ENCODE measurements at regions not wholly inside any gene's neighbourhood (a gene's known extent, or its start where the extent isn't known, plus 50 kb on each side); places are given as distances from the start of the nearest gene placed in this dataset.
A peak's percentile ranks its signal among the peaks of the same experiment; 100 is the strongest.

GRCh38 chr7:32428546-32428945 lies 61.6 kb downstream of the LSM5 start:
- TF ChIP-seq CTCF (IDR thresholded peaks at IDR 0.05), result no peak
- intact Hi-C loops (cut with micrococcal nuclease), result no loop called here
- H3K4me1 Mint-ChIP-seq (ENCODE audit: low read depth), result no peaks in the 10 kb centered on the region
- peaks cover 54% of the 10 kb centered on the region for H3K27me3 Mint-ChIP-seq
- H3K36me3 Mint-ChIP-seq (ENCODE audit: low read depth), result peaks cover 2% of the 10 kb centered on the region
- ChIA-PET POLR2A (no interaction called here), CTCF (no interaction called here)
- no peak for DNase-seq
- no peak overlapping the region for H3K27ac Mint-ChIP-seq
- no peak overlapping the region for H3K4me3 Mint-ChIP-seq
- ATAC-seq, result no peak
- peaks cover 10% of the 10 kb centered on the region for H3K9me3 Mint-ChIP-seq

DNA sequence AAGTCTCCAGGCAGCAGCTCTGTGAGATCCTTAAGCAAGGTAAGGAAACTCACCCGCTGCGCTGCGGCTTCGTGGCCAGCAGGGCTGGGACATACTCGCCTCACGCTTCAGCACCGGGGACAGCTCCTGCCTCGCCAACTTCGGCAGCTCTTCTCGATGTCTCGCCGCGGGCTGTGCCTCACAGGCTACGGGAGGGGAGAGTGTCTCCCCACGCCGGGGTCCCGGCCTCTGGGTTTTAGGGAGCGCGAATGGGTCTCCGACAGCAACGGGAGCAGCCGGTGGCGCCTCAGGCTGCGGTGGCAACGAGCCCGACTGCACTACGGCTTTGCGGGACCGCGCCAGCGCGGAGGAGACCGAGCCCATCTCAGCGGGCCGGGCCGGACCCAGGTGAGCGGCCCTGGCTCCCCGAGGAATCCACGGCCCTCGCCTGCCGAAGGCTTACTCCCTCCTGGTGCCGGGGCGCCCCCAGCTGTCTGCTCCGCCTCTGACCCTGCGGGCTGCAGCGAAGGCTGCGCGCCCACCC lies 62.4 kb downstream of the LSM5 start:
- Mint-ChIP-seq H3K36me3 (ENCODE audit: low read depth) (peaks cover 2% of the 10 kb centered on the region), H3K9me3 (peaks cover 10% of the 10 kb centered on the region), H3K4me1 (ENCODE audit: low read depth) (no peaks in the 10 kb centered on the region), H3K4me3 (no peak overlapping the region), H3K27me3 (peaks cover 53% of the 10 kb centered on the region), H3K27ac (no peak overlapping the region)
- intact Hi-C loops (cut with micrococcal nuclease), result no loop called here
- no peak for TF ChIP-seq CTCF (IDR thresholded peaks at IDR 0.05)
- DNase-seq (peak; percentile 83), ATAC-seq (peak; percentile 82)
- POLR2A ChIA-PET, result no interaction called here
- CTCF ChIA-PET, result no interaction called here

GRCh38 chr7:32416846-32417245 lies 73.3 kb downstream of the LSM5 start:
- intact Hi-C loops (cut with micrococcal nuclease), result no loop called here
- Mint-ChIP-seq H3K27ac (no peak overlapping the region), H3K9me3 (no peaks in the 10 kb centered on the region), H3K4me1 (ENCODE audit: low read depth) (no peaks in the 10 kb centered on the region), H3K27me3 (peaks cover 3% of the 10 kb centered on the region), H3K4me3 (no peak overlapping the region), H3K36me3 (ENCODE audit: low read depth) (no peaks in the 10 kb centered on the region)
- TF ChIP-seq CTCF (IDR thresholded peaks at IDR 0.05), result no peak
- DNase-seq (no peak), ATAC-seq (no peak)
- ChIA-PET CTCF (interaction anchor here (1.3 kb wide), 1 partner anchor 69 kb away, joined by 3 read pairs; no protein-coding TSS in a partner anchor), POLR2A (no interaction called here)

- intact Hi-C loops (cut with micrococcal nuclease), result no loop called here
- no peak for ATAC-seq
- Mint-ChIP-seq H3K27ac (no peak overlapping the region), H3K4me3 (no peak overlapping the region), H3K4me1 (ENCODE audit: low read depth) (no peaks in the 10 kb centered on the region), H3K36me3 (ENCODE audit: low read depth) (no peaks in the 10 kb centered on the region), H3K9me3 (no peaks in the 10 kb centered on the region), H3K27me3 (peaks cover 6% of the 10 kb centered on the region)
- DNase-seq, result no peak
- no peak for TF ChIP-seq CTCF (IDR thresholded peaks at IDR 0.05)
- CTCF ChIA-PET, result no interaction called here
- POLR2A ChIA-PET, result no interaction called here
These were observed 74.2 kb downstream of the LSM5 start for GRCh38 chr7:32415936-32416335.

GRCh38 chr7:32415519-32415918 lies 74.7 kb downstream of the LSM5 start:
- no peak for ATAC-seq
- Mint-ChIP-seq H3K27ac (no peak overlapping the region), H3K4me3 (no peak overlapping the region), H3K4me1 (ENCODE audit: low read depth) (no peaks in the 10 kb centered on the region), H3K9me3 (no peaks in the 10 kb centered on the region), H3K27me3 (peaks cover 6% of the 10 kb centered on the region), H3K36me3 (ENCODE audit: low read depth) (no peaks in the 10 kb centered on the region)
- ChIA-PET POLR2A (no interaction called here), CTCF (no interaction called here)
- intact Hi-C loops (cut with micrococcal nuclease), result no loop called here
- DNase-seq, result no peak
- no peak for TF ChIP-seq CTCF (IDR thresholded peaks at IDR 0.05)

Data from activated CD8-positive, alpha-beta T cell treated with anti-CD3 and anti-CD28 coated beads for 36 hours (primary cell).